ENCODE measurements at regions not wholly inside any gene's neighbourhood (a gene's known extent, or its start where the extent isn't known, plus 50 kb on each side); places are given as distances from the start of the nearest gene placed in this dataset.

DNA sequence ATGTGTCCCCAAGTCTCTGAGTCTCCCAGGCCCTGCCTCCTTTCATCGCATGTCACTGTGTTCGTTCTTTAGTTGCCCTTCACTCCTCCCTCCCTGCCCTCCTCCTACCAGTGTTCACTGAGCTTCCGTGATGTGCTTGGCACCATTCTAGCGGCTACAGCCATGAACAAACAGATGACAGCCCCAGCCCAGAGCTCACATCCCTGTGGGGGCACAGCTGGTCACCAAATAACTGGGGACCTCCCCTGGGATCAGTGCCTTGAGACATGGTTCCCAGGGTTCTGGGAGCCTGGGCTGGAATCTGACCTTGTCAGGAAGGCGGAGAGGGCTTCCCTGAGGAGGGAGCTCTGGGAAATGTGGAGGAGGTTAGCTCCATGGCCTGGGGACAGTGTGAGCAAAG is 320.7 kb downstream of the PTPRU start:
- Mint-ChIP-seq H3K4me3 (ENCODE audit: unreplicated experiment) (no peak overlapping the region), H3K27ac (ENCODE audit: unreplicated experiment) (no peak overlapping the region), H3K36me3 (ENCODE audit: insufficient read depth, unreplicated experiment) (no peaks in the 10 kb centered on the region), H3K9me3 (ENCODE audit: unreplicated experiment) (no peaks in the 10 kb centered on the region), H3K27me3 (ENCODE audit: insufficient read depth, unreplicated experiment) (no peaks in the 10 kb centered on the region), H3K4me1 (ENCODE audit: low read depth, unreplicated experiment) (no peaks in the 10 kb centered on the region)
- BruUV-seq (replicated peaks): no TSS peak
- H3K4me1 ChIP-seq: no peaks in the 10 kb centered on the region
- TF ChIP-seq, protein P1, sequence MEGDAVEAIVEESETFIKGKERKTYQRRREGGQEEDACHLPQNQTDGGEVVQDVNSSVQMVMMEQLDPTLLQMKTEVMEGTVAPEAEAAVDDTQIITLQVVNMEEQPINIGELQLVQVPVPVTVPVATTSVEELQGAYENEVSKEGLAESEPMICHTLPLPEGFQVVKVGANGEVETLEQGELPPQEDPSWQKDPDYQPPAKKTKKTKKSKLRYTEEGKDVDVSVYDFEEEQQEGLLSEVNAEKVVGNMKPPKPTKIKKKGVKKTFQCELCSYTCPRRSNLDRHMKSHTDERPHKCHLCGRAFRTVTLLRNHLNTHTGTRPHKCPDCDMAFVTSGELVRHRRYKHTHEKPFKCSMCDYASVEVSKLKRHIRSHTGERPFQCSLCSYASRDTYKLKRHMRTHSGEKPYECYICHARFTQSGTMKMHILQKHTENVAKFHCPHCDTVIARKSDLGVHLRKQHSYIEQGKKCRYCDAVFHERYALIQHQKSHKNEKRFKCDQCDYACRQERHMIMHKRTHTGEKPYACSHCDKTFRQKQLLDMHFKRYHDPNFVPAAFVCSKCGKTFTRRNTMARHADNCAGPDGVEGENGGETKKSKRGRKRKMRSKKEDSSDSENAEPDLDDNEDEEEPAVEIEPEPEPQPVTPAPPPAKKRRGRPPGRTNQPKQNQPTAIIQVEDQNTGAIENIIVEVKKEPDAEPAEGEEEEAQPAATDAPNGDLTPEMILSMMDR (IDR thresholded peaks at IDR 0.05; ENCODE audit: insufficient read depth in 1 of 2, low read depth in 1 of 2, low read length in 1 of 2, severe bottlenecking in 1 of 2, unreplicated experiment in 1 of 2): no peak
- H3K4me3 ChIP-seq (ENCODE audit: low read depth, low read length): no peak overlapping the region
- ChIA-PET POLR2A (no interaction called here), CTCF (no interaction called here)
- H3K36me3 ChIP-seq (ENCODE audit: control insufficient read depth, insufficient read depth, low read length): no peaks in the 10 kb centered on the region
- no peak for DNase-seq
- H3K9me3 ChIP-seq: no peaks in the 10 kb centered on the region
- no peaks in the 10 kb centered on the region for H3K27me3 ChIP-seq (replicated peaks; ENCODE audit: control insufficient read depth, insufficient read depth, low read length)
- intact Hi-C loops (cut with micrococcal nuclease; ENCODE audit: unreplicated experiment): no loop called here

DNA sequence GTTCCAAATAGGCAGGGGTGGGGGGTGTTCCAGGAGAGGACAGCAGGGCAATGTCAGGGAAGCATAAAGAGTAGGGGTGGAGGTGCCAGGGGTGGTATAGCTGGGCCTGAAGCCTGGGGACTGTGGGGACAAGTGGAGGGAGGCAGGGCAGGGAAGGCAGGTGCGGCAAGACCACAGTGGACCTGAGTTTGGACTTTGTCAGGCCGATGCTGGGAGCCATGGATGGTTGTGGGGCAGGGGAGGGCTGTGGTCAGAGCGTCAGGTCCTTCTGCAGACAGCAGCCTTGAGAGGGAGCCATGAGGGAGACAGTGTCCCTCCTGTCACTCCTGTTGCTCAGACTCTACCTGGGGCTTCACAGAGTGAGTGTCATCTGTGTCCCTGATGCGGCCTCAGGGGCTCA is 320.3 kb downstream of the PTPRU start:
- intact Hi-C loops (cut with micrococcal nuclease; ENCODE audit: unreplicated experiment): no loop called here
- Mint-ChIP-seq H3K4me3 (ENCODE audit: unreplicated experiment) (no peak overlapping the region), H3K4me1 (ENCODE audit: low read depth, unreplicated experiment) (no peaks in the 10 kb centered on the region), H3K27me3 (ENCODE audit: insufficient read depth, unreplicated experiment) (no peaks in the 10 kb centered on the region), H3K27ac (ENCODE audit: unreplicated experiment) (no peak overlapping the region), H3K36me3 (ENCODE audit: insufficient read depth, unreplicated experiment) (no peaks in the 10 kb centered on the region), H3K9me3 (ENCODE audit: unreplicated experiment) (no peaks in the 10 kb centered on the region)
- no TSS peak for BruUV-seq (replicated peaks)
- Histone ChIP-seq H3K4me1 (no peaks in the 10 kb centered on the region), H3K9me3 (no peaks in the 10 kb centered on the region), H3K4me3 (ENCODE audit: low read depth, low read length) (no peak overlapping the region), H3K27me3 (replicated peaks; ENCODE audit: control insufficient read depth, insufficient read depth, low read length) (no peaks in the 10 kb centered on the region), H3K36me3 (ENCODE audit: control insufficient read depth, insufficient read depth, low read length) (no peaks in the 10 kb centered on the region)
- TF ChIP-seq, protein P1 (IDR thresholded peaks at IDR 0.05; ENCODE audit: insufficient read depth in 1 of 2, low read depth in 1 of 2, low read length in 1 of 2, severe bottlenecking in 1 of 2, unreplicated experiment in 1 of 2): no peak
- ChIA-PET POLR2A (no interaction called here), CTCF (no interaction called here)
- no peak for DNase-seq

DNA sequence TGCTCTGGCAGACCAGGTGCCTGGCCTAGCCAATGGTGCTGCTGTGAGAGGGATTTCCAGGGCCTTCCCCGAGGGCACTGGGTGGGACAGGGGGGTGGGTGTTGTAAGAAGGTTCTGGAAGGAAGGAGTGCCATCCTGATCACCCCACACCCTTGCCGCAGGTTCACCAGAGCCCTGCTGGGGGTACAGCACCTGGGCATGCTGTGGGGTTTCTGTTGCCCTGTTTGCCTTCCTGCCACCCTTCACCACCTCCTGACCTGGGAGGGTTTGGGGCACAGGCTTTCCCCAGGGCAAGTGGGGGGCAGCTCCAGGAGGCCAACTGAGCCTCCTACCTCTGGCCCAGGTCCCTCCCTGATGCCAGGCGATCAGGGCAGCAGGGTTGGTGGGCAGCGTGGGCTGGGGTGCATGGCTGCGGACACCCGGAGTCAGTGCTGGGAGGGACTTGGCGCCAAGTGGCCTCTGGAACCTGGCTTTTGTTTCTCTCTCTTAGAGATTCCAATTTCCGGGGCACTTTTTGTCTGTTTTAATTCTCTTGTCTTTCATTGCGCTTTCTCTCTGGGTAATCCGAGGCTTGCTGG is 318.8 kb downstream of the PTPRU start:
- no peak for DNase-seq
- Mint-ChIP-seq H3K27me3 (ENCODE audit: insufficient read depth, unreplicated experiment) (no peaks in the 10 kb centered on the region), H3K4me3 (ENCODE audit: unreplicated experiment) (no peak overlapping the region), H3K36me3 (ENCODE audit: insufficient read depth, unreplicated experiment) (no peaks in the 10 kb centered on the region), H3K4me1 (ENCODE audit: low read depth, unreplicated experiment) (no peaks in the 10 kb centered on the region), H3K9me3 (ENCODE audit: unreplicated experiment) (no peaks in the 10 kb centered on the region), H3K27ac (ENCODE audit: unreplicated experiment) (no peak overlapping the region)
- no TSS peak for BruUV-seq (replicated peaks)
- H3K36me3 ChIP-seq (ENCODE audit: control insufficient read depth, insufficient read depth, low read length): no peaks in the 10 kb centered on the region
- no peak overlapping the region for H3K4me3 ChIP-seq (ENCODE audit: low read depth, low read length)
- H3K4me1 ChIP-seq: no peaks in the 10 kb centered on the region
- ChIA-PET CTCF (no interaction called here), POLR2A (no interaction called here)
- no peaks in the 10 kb centered on the region for H3K27me3 ChIP-seq (replicated peaks; ENCODE audit: control insufficient read depth, insufficient read depth, low read length)
- TF ChIP-seq, protein P1 (IDR thresholded peaks at IDR 0.05; ENCODE audit: insufficient read depth in 1 of 2, low read depth in 1 of 2, low read length in 1 of 2, severe bottlenecking in 1 of 2, unreplicated experiment in 1 of 2): no peak
- no peaks in the 10 kb centered on the region for H3K9me3 ChIP-seq
- intact Hi-C loops (cut with micrococcal nuclease; ENCODE audit: unreplicated experiment): no loop called here
